Loucy (cell line): ENCODE measurements at regions not wholly inside any gene's neighbourhood (a gene's known extent, or its start where the extent isn't known, plus 50 kb on each side); places are given as distances from the start of the nearest gene placed in this dataset.

ENCODE experiments used
- H2AFZ ChIP-seq: fragments of 200-600 bp; sonication (generic); 2 replicates; pipeline ENCODE4 v1.6.0; 2016; ENCODE audit warnings: antibody characterized with exemption, mild to moderate bottlenecking, low read length, moderate library complexity
- H3F3A ChIP-seq: fragments of 200-600 bp; 2 replicates; pipeline ENCODE4 v1.6.0; 2016; ENCODE audit warnings: antibody characterized with exemption, low read depth, mild to moderate bottlenecking
- H3K27me3 ChIP-seq: fragments of 200-600 bp; sonication (generic); 2 replicates; pipeline ENCODE4 v1.6.1; 2014; ENCODE audit warnings: low read length, mild to moderate bottlenecking; ENCODE audit not compliant: insufficient read depth, poor library complexity, severe bottlenecking
- H3K36me3 ChIP-seq: fragments of 200-600 bp; sonication (generic); 2 replicates; pipeline ENCODE4 v1.6.1; 2016; ENCODE audit warnings: low read length; ENCODE audit not compliant: insufficient read depth
- H3K4me1 ChIP-seq: fragments of 200-600 bp; sonication (generic); 2 replicates; pipeline ENCODE4 v1.5.1; 2014; ENCODE audit warnings: low read length, mild to moderate bottlenecking; ENCODE audit not compliant: insufficient read depth, poor library complexity, severe bottlenecking
- H3K4me2 ChIP-seq: fragments of 200-600 bp; sonication (generic); 2 replicates; pipeline ENCODE4 v1.6.0; 2014; ENCODE audit warnings: antibody characterized with exemption, low read length, low read depth, mild to moderate bottlenecking; ENCODE audit not compliant: poor library complexity, severe bottlenecking
- H3K4me3 ChIP-seq: fragments of 200-600 bp; sonication (generic); 2 replicates; pipeline ENCODE4 v1.5.1; 2014; ENCODE audit warnings: low read length, mild to moderate bottlenecking, mixed read lengths; ENCODE audit not compliant: poor library complexity, severe bottlenecking
- H3K79me2 ChIP-seq: fragments of 200-600 bp; sonication (generic); 2 replicates; pipeline ENCODE4 v1.6.1; 2014; ENCODE audit warnings: low read length; ENCODE audit not compliant: insufficient read depth
- H3K9ac ChIP-seq: fragments of 200-600 bp; sonication (generic); 2 replicates; pipeline ENCODE4 v1.6.0; 2014; ENCODE audit warnings: mild to moderate bottlenecking, low read depth, low read length, moderate library complexity; ENCODE audit not compliant: poor library complexity, severe bottlenecking
- H3K9me2 ChIP-seq: fragments of 200-600 bp; sonication (generic); replicated peaks from 2 replicates; pipeline ENCODE4 v1.6.1; 2016; ENCODE audit warnings: low read depth, low read length, mixed read lengths
- H3K9me3 ChIP-seq: fragments of 200-600 bp; sonication (generic); 2 replicates; pipeline ENCODE4 v1.6.1; 2014; ENCODE audit warnings: mild to moderate bottlenecking, antibody characterized with exemption, low read length, low read depth; ENCODE audit not compliant: insufficient read depth
- H4K20me1 ChIP-seq: fragments of 200-600 bp; sonication (generic); 2 replicates; pipeline ENCODE4 v1.6.0; 2014; ENCODE audit warnings: antibody characterized with exemption, low read length, mild to moderate bottlenecking; ENCODE audit not compliant: insufficient read depth, poor library complexity, severe bottlenecking
- EZH2phosphoT487 ChIP-seq: fragments of 200-600 bp; IDR thresholded peaks from 2 replicates; pipeline ENCODE4 v1.6.1; 2018; ENCODE audit warnings: antibody characterized with exemption, mild to moderate bottlenecking, moderate library complexity, borderline replicate concordance
- TF ChIP-seq, protein P1 (sequence below): fragments of 200-600 bp; sonication (generic); conservative IDR thresholded peaks from 2 replicates; pipeline ENCODE4 v1.5.1; 2014; ENCODE audit warnings: mild to moderate bottlenecking, antibody characterized with exemption, low read length

DNA sequence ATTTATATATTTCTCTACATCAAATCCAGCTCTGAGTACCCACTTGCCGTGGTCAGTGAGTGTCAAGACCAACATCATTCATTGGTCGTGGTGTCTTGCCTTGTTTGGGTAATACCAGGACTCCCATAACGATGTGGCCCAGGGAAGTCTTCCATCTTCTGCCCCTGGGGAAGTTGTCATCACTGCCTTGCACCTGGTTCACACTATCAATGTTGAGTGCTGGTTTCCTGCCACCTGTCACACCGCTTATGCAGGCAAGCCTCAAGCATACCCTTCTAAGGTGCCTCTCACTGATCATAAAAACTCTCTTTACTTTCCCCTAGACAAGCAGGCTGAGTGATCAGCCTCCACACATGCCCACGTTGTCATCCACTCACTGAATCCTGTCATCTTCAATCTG, 382.4 kb downstream of the KCTD12 start:
- no peaks in the 10 kb centered on the region for H3K79me2 ChIP-seq
- H3K9me3 ChIP-seq, result no peaks in the 10 kb centered on the region
- no peak overlapping the region for H3K4me3 ChIP-seq
- no peaks in the 10 kb centered on the region for H3F3A ChIP-seq
- peak overlapping the region; percentile 11; the same call in 1 of the 2 replicates for H2AFZ ChIP-seq
- TF ChIP-seq, protein P1, sequence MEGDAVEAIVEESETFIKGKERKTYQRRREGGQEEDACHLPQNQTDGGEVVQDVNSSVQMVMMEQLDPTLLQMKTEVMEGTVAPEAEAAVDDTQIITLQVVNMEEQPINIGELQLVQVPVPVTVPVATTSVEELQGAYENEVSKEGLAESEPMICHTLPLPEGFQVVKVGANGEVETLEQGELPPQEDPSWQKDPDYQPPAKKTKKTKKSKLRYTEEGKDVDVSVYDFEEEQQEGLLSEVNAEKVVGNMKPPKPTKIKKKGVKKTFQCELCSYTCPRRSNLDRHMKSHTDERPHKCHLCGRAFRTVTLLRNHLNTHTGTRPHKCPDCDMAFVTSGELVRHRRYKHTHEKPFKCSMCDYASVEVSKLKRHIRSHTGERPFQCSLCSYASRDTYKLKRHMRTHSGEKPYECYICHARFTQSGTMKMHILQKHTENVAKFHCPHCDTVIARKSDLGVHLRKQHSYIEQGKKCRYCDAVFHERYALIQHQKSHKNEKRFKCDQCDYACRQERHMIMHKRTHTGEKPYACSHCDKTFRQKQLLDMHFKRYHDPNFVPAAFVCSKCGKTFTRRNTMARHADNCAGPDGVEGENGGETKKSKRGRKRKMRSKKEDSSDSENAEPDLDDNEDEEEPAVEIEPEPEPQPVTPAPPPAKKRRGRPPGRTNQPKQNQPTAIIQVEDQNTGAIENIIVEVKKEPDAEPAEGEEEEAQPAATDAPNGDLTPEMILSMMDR, result no peak
- TF ChIP-seq EZH2phosphoT487, result no peak
- H3K4me2 ChIP-seq, result peak overlapping the region; percentile 18
- H3K9me2 ChIP-seq, result no peaks in the 10 kb centered on the region
- H4K20me1 ChIP-seq, result no peaks in the 10 kb centered on the region
- H3K4me1 ChIP-seq, result peaks cover 23% of the 10 kb centered on the region
- no peaks in the 10 kb centered on the region for H3K36me3 ChIP-seq
- H3K27me3 ChIP-seq, result no peaks in the 10 kb centered on the region
- no peak overlapping the region for H3K9ac ChIP-seq

DNA sequence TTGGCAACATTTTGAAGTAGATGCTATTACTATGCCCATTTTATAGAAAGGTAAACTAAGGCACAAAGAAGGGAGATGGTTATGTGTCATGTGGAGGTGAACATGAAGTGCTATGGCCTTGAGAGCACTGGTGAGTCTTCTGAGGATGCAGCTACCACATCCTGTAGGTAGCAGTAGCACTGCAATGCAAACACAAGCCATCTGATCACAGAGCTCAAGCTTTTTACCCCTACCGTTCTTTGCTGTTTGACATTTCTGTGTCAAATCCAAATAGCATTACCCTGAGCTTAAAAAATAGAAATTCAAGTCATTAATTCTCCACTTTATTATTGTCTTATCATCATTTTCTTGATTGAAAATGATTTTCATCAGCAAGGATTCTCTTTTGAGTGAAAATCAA, 382.9 kb downstream of the KCTD12 start:
- H3K4me1 ChIP-seq, result peaks cover 23% of the 10 kb centered on the region
- TF ChIP-seq, protein P1, result no peak
- TF ChIP-seq EZH2phosphoT487, result no peak
- H3K9me2 ChIP-seq, result no peaks in the 10 kb centered on the region
- H3K79me2 ChIP-seq, result no peaks in the 10 kb centered on the region
- H3K4me2 ChIP-seq, result peak overlapping the region; percentile 18
- no peak overlapping the region for H3K9ac ChIP-seq
- no peaks in the 10 kb centered on the region for H3K9me3 ChIP-seq
- H3F3A ChIP-seq, result no peaks in the 10 kb centered on the region
- H3K36me3 ChIP-seq, result no peaks in the 10 kb centered on the region
- no peaks in the 10 kb centered on the region for H4K20me1 ChIP-seq
- no peak overlapping the region for H2AFZ ChIP-seq
- no peaks in the 10 kb centered on the region for H3K27me3 ChIP-seq
- H3K4me3 ChIP-seq, result no peak overlapping the region

DNA sequence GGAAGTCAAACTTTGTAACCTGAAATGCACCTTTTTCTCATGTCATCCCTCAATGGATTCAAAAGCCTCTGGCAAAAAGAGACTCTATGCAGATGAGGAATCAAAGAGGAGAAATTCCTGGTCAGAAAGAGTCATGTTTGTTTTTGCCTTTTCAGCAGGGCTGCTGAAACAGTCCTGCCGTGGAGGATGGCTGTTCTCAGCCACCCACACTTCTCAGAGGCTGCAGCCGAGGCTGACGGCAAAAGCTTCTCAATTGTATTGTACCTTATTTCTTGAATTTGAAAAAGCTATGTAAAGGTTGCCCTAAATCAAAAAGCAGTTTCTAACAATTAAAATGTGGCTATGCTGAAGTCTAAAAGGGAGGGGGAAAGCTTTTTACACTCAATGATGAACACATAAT, 385.3 kb downstream of the KCTD12 start:
- H2AFZ ChIP-seq, result no peak overlapping the region
- H3K9me3 ChIP-seq, result no peaks in the 10 kb centered on the region
- H3F3A ChIP-seq, result no peaks in the 10 kb centered on the region
- no peak overlapping the region for H3K4me2 ChIP-seq
- H3K79me2 ChIP-seq, result no peaks in the 10 kb centered on the region
- H3K27me3 ChIP-seq, result no peaks in the 10 kb centered on the region
- no peaks in the 10 kb centered on the region for H3K9me2 ChIP-seq
- H3K4me3 ChIP-seq, result no peak overlapping the region
- TF ChIP-seq, protein P1, result no peak
- no peak for TF ChIP-seq EZH2phosphoT487
- no peaks in the 10 kb centered on the region for H3K36me3 ChIP-seq
- no peaks in the 10 kb centered on the region for H4K20me1 ChIP-seq
- peaks cover 14% of the 10 kb centered on the region for H3K4me1 ChIP-seq
- H3K9ac ChIP-seq, result no peak overlapping the region
